H1 (cell line): ENCODE measurements at regions not wholly inside any gene's neighbourhood (a gene's known extent, or its start where the extent isn't known, plus 50 kb on each side); places are given as distances from the start of the nearest gene placed in this dataset.

ENCODE experiments used
- CEBPB ChIP-seq: IDR thresholded peaks from 2 replicates; pipeline ENCODE4 v1.6.1; 2012; ENCODE audit warnings: low read depth, low read length
- CTBP2 ChIP-seq: IDR thresholded peaks from 2 replicates; pipeline ENCODE4 v1.7.0; 2011; ENCODE audit warnings: borderline replicate concordance, mild to moderate bottlenecking, moderate library complexity, mixed read lengths, low read length; ENCODE audit not compliant: insufficient read depth, insufficient read length
- EZH2 ChIP-seq: fragments of 200-600 bp; sonication (generic); IDR thresholded peaks from 2 replicates; pipeline ENCODE4 v1.7.1; 2012; ENCODE audit warnings: low read depth, mild to moderate bottlenecking, moderate library complexity, low read length, inconsistent platforms; ENCODE audit not compliant: severe bottlenecking
- GTF2F1 ChIP-seq: IDR thresholded peaks from 2 replicates; pipeline ENCODE4 v1.6.1; 2012; ENCODE audit warnings: low read depth, low read length, improper control_type of control experiment, borderline replicate concordance
- KDM1A ChIP-seq: fragments of 200-600, 300-600 bp; sonication (generic); IDR thresholded peaks from 2 replicates; pipeline ENCODE4 v1.7.1; 2016; ENCODE audit warnings: mild to moderate bottlenecking, low read length, borderline replicate concordance
- POLR2A ChIP-seq, 2 experiments: IDR thresholded peaks; 1 replicate in 1 of 2; 2 replicates in 1 of 2; pipeline ENCODE4 v1.6.1; 2011; ENCODE audit warnings: low read depth in 2 of 2, low read length in 2 of 2, mild to moderate bottlenecking in 2 of 2; ENCODE audit errors: control extremely low read depth in 1 of 2
- TF ChIP-seq, protein P1 (sequence below): IDR thresholded peaks from 2 replicates; pipeline ENCODE4 v1.6.1; 2012; ENCODE audit warnings: inconsistent platforms
- TF ChIP-seq, protein P2 (sequence below): IDR thresholded peaks from 2 replicates; pipeline ENCODE4 v1.6.1; 2012; ENCODE audit warnings: inconsistent platforms

DNA sequence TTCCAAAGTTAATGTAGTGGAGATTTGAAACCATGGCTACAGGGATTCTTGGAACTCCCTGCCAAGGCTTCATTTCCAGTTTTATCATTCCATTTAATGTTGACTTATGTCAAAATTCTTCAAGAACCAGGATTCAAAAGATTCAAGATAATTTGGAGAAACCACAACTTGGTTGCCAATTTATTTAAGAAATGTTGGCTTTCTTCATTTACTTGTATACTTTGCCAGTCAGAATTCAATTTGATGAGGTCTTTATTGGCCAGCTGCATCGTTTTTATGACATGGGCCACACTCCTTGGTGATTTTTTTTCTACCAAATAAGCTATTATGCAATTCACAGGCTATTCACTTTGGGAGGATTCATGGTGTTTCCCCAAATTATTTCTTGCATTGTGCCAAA, 53.1 kb upstream of the RASEF start (continued):
- TF ChIP-seq, protein P1, sequence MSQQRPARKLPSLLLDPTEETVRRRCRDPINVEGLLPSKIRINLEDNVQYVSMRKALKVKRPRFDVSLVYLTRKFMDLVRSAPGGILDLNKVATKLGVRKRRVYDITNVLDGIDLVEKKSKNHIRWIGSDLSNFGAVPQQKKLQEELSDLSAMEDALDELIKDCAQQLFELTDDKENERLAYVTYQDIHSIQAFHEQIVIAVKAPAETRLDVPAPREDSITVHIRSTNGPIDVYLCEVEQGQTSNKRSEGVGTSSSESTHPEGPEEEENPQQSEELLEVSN = no peak
- TF ChIP-seq CEBPB (no peak), POLR2A (IDR thresholded peaks at IDR 0.05; ENCODE audit: control extremely low read depth in 1 of 2, low read depth in 2 of 2, low read length in 2 of 2) (no peak), GTF2F1 (no peak), CTBP2 (no peak), EZH2 (no peak), KDM1A (no peak)
- TF ChIP-seq, protein P2, sequence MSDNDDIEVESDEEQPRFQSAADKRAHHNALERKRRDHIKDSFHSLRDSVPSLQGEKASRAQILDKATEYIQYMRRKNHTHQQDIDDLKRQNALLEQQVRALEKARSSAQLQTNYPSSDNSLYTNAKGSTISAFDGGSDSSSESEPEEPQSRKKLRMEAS = no peak
- TF ChIP-seq, all 59 proteins: peak for 0
